ENCODE measurements at regions not wholly inside any gene's neighbourhood (a gene's known extent, or its start where the extent isn't known, plus 50 kb on each side); places are given as distances from the start of the nearest gene placed in this dataset.

DNA sequence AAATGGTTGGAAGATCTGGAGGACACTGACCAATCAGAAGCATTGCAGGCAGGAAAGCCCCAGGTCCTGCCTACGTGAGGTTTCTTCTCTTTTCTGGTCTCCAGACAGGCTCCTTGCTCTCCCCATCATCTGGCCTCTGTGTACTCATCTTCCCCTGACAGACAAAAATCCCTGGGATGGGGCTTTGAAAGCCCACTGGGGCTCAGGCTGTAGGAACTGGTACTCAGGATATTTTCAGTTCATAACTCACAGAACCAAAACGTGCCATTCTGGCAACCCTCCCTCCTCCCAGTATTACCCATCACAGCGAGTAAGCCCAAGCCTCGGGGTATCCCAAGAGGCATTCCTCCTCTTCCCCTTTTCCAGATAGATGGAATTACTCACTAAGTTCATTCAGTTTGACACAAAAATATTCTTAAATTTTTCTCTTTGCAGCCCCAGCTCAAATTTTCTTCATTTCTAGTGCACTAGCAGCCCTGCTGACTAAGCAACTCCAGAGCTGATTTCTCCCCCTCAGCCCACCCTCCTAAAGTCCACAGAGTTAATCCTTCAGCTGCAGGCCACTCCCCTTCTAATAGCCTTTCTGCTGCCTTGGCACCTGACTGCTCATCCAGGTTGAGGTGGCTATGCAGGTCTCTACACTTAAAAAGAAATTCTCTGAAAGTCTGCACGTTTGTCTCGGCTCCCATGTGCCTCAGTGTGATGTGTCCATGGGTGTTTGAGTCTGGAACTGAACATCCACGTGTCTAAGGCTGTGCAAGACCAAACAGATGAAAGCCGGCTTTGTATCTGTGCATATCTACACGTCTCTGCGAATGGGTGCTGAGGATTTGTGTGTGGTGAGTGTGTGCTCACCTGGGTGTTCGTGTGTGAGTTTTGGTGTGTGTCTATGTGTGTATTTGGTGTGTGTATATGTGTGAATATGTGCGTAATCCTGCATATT, 331.4 kb downstream of the CCSER2 start:
- no peak for ATAC-seq
- Histone ChIP-seq H3K36me3 (ENCODE audit: low read depth) (no peaks in the 10 kb centered on the region), H3K4me3 (no peak overlapping the region), H3K4me1 (ENCODE audit: low read depth) (no peaks in the 10 kb centered on the region), H3K9me3 (no peaks in the 10 kb centered on the region)
- DNase-seq, result no peak
- no peak for TF ChIP-seq CTCF (IDR thresholded peaks at IDR 0.05)
- intact Hi-C loops (cut with DNase I, micrococcal nuclease), result no loop called here

DNA sequence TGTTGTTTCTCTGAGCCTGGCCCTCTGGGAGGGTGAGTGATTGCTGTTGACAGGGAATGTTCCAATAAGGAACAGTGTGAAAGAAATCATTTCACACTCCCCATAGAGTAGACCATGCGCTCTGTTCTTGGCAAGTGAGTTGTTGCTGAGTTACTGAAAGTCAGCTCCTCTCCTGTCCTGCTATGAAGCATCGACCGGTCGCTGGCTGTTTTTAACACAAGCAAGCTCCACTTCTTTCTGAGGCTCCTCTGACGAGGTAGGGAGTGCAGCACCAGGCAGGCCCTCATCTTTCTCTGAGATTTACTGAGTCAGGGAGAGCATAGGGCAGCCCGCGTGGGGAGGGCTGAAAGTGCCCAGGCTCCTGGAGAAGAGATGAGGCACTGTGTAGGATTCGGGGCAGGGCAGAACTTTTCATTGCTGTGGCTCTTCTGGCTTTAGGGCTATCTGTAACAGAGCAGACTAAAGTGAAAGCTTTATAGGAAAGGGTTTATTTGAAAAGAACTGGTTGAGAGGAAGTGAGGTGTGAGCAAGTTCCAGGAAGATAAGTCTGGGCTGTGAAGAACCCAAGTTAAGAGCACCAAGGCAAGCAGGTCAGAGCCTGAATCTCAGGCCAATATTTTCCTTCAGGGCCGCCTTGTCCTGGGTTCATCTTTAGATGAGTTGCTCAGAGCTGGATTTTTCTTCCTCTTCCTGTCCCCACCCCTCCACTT, 332.2 kb downstream of the CCSER2 start:
- Histone ChIP-seq H3K4me1 (ENCODE audit: low read depth) (no peaks in the 10 kb centered on the region), H3K36me3 (ENCODE audit: low read depth) (no peaks in the 10 kb centered on the region), H3K9me3 (no peaks in the 10 kb centered on the region), H3K4me3 (no peak overlapping the region)
- intact Hi-C loops (cut with DNase I, micrococcal nuclease), result no loop called here
- DNase-seq (no peak), ATAC-seq (no peak)
- TF ChIP-seq CTCF (IDR thresholded peaks at IDR 0.05), result no peak

DNA sequence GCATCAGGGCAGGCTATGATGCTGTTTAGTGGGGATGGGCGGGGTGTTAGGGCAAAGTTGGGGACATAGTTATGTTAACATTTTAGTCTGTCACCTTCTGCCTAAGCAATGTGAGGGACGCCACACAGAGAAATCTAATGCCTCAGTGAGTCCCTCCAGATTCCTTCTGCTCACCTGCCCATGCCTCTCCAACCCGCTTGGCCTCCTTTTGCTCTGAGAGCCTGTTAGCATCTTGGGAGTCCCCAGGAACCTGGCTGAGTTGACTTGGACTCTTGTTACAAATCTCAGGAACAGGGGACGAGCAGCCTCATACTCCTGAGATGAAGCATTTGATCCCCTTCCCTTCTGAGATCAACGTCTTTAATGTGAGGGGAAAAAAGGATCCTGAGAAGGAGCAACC, 336.8 kb downstream of the CCSER2 start:
- Histone ChIP-seq H3K4me1 (ENCODE audit: low read depth) (no peaks in the 10 kb centered on the region), H3K4me3 (no peak overlapping the region), H3K9me3 (no peaks in the 10 kb centered on the region), H3K36me3 (ENCODE audit: low read depth) (no peaks in the 10 kb centered on the region)
- intact Hi-C loops (cut with DNase I, micrococcal nuclease), result no loop called here
- DNase-seq, result no peak
- no peak for TF ChIP-seq CTCF (IDR thresholded peaks at IDR 0.05)
- no peak for ATAC-seq

DNA sequence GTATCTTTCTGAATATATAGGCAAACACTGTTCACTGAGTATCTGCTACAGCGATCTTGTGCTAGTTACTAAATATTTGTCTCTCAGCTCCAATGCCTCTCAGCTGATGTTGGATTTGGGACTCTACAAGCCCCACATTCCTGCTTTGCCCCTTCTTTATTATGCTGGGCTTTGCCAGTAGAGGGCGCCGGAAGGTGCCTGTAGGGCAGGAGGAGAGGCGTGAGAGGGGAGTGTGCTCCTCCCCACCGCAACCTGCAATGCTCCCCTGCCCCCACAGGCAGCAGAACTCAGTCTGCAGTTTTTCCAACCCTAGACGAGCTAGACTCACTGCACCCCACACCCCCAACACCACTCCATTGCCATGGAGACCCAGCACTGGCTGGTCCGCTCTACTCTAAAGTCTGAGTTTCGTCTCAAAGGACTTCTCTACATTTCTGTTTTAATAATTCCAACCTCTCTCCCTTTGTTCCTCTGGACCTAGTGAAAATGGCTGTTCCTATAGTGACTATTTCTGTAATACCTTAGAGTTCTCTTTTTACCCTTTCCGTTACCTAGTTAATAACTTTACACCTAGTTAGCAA, 337.6 kb downstream of the CCSER2 start:
- DNase-seq (peak in 2 of 3 donors; percentile 24 to 43), ATAC-seq (peak; percentile 38)

More for the DNA sequence above, 337.6 kb downstream of the CCSER2 start:
- H3K4me3 ChIP-seq, result no peak overlapping the region
- H3K36me3 ChIP-seq (ENCODE audit: low read depth), result no peaks in the 10 kb centered on the region
- H3K9me3 ChIP-seq, result no peaks in the 10 kb centered on the region
- intact Hi-C loops (cut with DNase I, micrococcal nuclease), result no loop called here
- no peaks in the 10 kb centered on the region for H3K4me1 ChIP-seq (ENCODE audit: low read depth)
- peak; percentile 12 for TF ChIP-seq CTCF (IDR thresholded peaks at IDR 0.05)

Data from mucosa of descending colon (tissue), 3 donors.